Tibial nerve (tissue), 4 donors: ENCODE measurements at regions not wholly inside any gene's neighbourhood (a gene's known extent, or its start where the extent isn't known, plus 50 kb on each side); places are given as distances from the start of the nearest gene placed in this dataset.

Experiments
- DNase-seq, 2 donors: peaks; one replicate each; pipeline ENCODE4 v3.0.0-alpha.2; 2019; ENCODE audit warnings: low spot score in 2 of 2
- H3K27ac ChIP-seq, 4 donors: fragments of 200-600 bp; sonication (generic) in 3 of 4; one replicate each; pipeline ENCODE4 v1.5.1; 2017 to 2019; ENCODE audit warnings: mild to moderate bottlenecking in 1 of 4
- H3K27me3 ChIP-seq, 2 donors: fragments of 200-600 bp; sonication (generic) in 1 of 2; one replicate each; pipeline versions ENCODE4 v1.5.1 to v1.6.0; 2017 to 2019
- H3K36me3 ChIP-seq, 3 donors: fragments of 200-600 bp; sonication (generic); one replicate each; pipeline ENCODE4 v1.5.1; 2018 to 2019
- H3K4me1 ChIP-seq, 4 donors: fragments of 200-600 bp; sonication (generic) in 3 of 4; one replicate each; pipeline ENCODE4 v1.5.1; 2017 to 2019
- H3K4me3 ChIP-seq, 4 donors: fragments of 200-600 bp; sonication (generic) in 3 of 4; one replicate each; pipeline ENCODE4 v1.5.1; 2017 to 2019; ENCODE audit warnings: mild to moderate bottlenecking in 1 of 4, moderate library complexity in 1 of 4
- H3K9me3 ChIP-seq, 4 donors: fragments of 200-600 bp; sonication (generic) in 3 of 4; one replicate each; pipeline ENCODE4 v1.5.1; 2017 to 2019
- EP300 ChIP-seq, 2 donors: sonication (generic); formaldehyde crosslinking; IDR thresholded peaks; one replicate each; pipeline ENCODE4 v1.6.1; 2017; ENCODE audit warnings: antibody characterized with exemption in 2 of 2, mild to moderate bottlenecking in 1 of 2
- POLR2A ChIP-seq, 2 donors: fragments of 450-650 bp; IDR thresholded peaks; one replicate each; pipeline ENCODE4 v1.6.1; 2017; ENCODE audit warnings: antibody characterized with exemption in 2 of 2, mild to moderate bottlenecking in 2 of 2, moderate library complexity in 2 of 2
- WGBS, 2 donors: methylation state at CpG; one replicate each; pipeline ENCODE4 v1.1.5; 2018; 5-methylcytosine and 5-hydroxymethylcytosine counted together
- TF ChIP-seq, protein P1 (sequence below), 5 experiments: fragments of 200-600 bp in 3 of 5; fragments of 450-650 bp in 2 of 5; sonication (generic) in 3 of 5; IDR thresholded peaks; one replicate each; pipeline ENCODE4 v1.5.1; 2016 to 2019; ENCODE audit warnings: antibody characterized with exemption in 5 of 5, mild to moderate bottlenecking in 3 of 5, moderate library complexity in 2 of 5

DNA sequence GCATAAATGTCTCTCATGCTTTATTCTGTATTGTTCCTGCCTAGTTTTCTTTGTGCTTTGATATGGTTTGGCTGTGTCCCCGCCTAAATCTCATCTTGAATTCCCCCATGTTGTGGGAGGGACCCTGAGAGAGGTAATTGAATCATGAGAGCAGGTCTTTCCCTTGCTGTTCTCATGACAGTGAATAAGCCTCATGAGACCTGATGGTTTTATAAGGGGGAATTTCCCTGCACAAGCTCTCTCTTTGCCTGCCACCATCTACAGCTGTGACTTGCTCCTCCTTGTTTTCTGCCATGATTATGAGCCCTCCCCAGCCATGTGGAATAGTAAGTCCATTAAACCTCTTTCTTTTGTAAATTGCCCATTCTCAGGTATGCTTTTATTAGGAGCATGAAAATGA is 1596.6 kb downstream of the SI start:
- DNase-seq: no peak
- H3K27me3 ChIP-seq: no peaks in the 10 kb centered on the region
- 73 to 74% methylated on average over 1 of the region's 1 CpG for WGBS, 2 donors
- TF ChIP-seq POLR2A (IDR thresholded peaks at IDR 0.05): no peak
- TF ChIP-seq EP300 (IDR thresholded peaks at IDR 0.05): no peak
- TF ChIP-seq, protein P1, sequence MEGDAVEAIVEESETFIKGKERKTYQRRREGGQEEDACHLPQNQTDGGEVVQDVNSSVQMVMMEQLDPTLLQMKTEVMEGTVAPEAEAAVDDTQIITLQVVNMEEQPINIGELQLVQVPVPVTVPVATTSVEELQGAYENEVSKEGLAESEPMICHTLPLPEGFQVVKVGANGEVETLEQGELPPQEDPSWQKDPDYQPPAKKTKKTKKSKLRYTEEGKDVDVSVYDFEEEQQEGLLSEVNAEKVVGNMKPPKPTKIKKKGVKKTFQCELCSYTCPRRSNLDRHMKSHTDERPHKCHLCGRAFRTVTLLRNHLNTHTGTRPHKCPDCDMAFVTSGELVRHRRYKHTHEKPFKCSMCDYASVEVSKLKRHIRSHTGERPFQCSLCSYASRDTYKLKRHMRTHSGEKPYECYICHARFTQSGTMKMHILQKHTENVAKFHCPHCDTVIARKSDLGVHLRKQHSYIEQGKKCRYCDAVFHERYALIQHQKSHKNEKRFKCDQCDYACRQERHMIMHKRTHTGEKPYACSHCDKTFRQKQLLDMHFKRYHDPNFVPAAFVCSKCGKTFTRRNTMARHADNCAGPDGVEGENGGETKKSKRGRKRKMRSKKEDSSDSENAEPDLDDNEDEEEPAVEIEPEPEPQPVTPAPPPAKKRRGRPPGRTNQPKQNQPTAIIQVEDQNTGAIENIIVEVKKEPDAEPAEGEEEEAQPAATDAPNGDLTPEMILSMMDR (IDR thresholded peaks at IDR 0.05): no peak
- H3K9me3 ChIP-seq: no peaks in the 10 kb centered on the region
- no peak overlapping the region for H3K27ac ChIP-seq
- H3K4me1 ChIP-seq: no peaks in the 10 kb centered on the region
- H3K4me3 ChIP-seq: no peak overlapping the region
- no peaks in the 10 kb centered on the region for H3K36me3 ChIP-seq

DNA sequence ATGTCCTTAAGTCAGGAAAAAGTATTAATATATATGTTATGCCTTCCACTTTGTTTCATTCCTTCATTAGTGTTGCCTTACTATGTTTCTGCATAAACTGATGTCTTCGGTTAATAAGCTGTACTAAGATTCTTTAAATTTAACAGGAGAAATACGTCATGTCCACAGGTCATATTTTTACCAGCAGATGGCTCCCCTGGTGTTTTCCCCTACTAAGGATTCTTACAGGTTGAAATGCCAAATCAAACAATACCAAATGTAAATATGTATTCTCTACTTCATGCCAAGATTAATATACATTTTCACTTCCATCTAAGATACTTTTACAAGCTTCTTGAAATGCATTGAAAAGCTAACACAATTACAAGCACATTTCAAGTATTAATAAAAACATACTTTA is 1602.1 kb downstream of the SI start:
- 41 to 50% methylated on average over 2 of the region's 2 CpGs for WGBS, 2 donors
- H3K4me1 ChIP-seq: no peaks in the 10 kb centered on the region
- no peak for DNase-seq
- H3K4me3 ChIP-seq: no peak overlapping the region
- H3K27ac ChIP-seq: no peak overlapping the region
- H3K9me3 ChIP-seq: no peaks in the 10 kb centered on the region
- TF ChIP-seq EP300 (IDR thresholded peaks at IDR 0.05) (no peak), POLR2A (IDR thresholded peaks at IDR 0.05) (no peak)
- TF ChIP-seq, protein P1 (IDR thresholded peaks at IDR 0.05): no peak
- no peaks in the 10 kb centered on the region for H3K27me3 ChIP-seq
- H3K36me3 ChIP-seq: no peaks in the 10 kb centered on the region

DNA sequence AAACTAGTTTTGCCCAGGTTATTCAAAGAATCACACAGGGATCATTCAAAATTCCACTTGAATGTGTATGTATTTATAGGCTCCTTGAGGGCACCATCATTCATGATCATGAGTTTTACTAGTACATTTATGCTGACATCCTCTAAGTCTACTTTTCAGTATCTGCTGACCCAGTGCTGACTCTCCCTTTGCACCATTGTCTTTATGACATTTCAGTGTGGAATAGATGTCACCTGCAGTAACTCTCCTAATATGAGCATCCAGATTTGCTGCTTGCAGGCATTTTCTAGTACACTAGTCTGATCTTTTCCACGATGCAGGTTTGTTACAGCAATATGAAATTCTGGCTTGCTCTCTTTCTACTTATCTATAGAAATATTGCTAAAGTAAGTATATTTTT is 1603.5 kb downstream of the SI start:
- Histone ChIP-seq H3K4me1 (no peaks in the 10 kb centered on the region), H3K27me3 (no peaks in the 10 kb centered on the region), H3K9me3 (no peaks in the 10 kb centered on the region), H3K36me3 (no peaks in the 10 kb centered on the region), H3K27ac (no peak overlapping the region), H3K4me3 (no peak overlapping the region)
- TF ChIP-seq, protein P1 (IDR thresholded peaks at IDR 0.05): no peak
- TF ChIP-seq POLR2A (IDR thresholded peaks at IDR 0.05): no peak
- TF ChIP-seq EP300 (IDR thresholded peaks at IDR 0.05): no peak
- WGBS, 2 donors: 77 to 87% methylated on average over 1 of the region's 1 CpG
- no peak for DNase-seq

DNA sequence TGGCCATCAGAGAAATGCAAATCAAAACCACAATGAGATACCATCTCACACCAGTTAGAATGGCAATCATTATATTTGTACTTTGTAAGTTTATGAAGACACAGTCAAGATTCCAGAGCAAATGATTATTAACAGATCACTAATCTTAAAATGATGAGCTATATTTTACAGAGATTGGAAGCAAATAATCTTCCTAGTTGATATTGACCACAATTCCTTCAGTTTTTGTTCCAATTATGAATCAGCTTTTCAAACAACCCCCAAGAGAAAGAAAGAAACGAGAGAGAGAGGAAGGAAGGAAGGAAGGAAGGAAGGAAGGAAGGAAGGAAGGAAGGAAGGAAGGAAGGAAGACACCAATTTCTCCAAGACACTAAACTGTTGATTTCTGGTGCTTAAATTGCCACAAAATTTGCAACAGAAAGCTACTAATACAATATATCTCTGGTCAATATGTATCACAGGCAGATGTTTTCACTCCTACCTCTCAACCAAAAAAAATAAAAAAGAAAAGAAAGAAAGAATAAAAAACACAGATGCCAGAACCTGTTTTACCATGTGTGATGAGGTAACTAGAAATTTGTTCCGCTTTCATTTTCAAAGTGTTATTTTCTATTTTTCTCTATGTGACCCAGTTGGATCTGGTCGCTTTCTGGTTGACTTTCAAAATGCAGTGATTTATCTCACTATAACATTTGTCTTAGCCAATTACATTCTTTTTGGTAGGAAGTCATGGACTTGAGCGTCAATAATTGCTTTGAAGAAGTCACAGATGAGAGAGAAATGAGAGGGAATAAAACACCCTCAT is 1609.6 kb downstream of the SI start:
- no peak overlapping the region for H3K27ac ChIP-seq
- no peaks in the 10 kb centered on the region for H3K9me3 ChIP-seq
- no peaks in the 10 kb centered on the region for H3K4me1 ChIP-seq
- H3K4me3 ChIP-seq: no peak overlapping the region
- TF ChIP-seq, protein P1 (IDR thresholded peaks at IDR 0.05): no peak
- TF ChIP-seq POLR2A (IDR thresholded peaks at IDR 0.05) (no peak), EP300 (IDR thresholded peaks at IDR 0.05) (no peak)
- H3K27me3 ChIP-seq: no peaks in the 10 kb centered on the region
- DNase-seq: no peak
- 73 to 77% methylated on average over 4 of the region's 4 CpGs for WGBS, 2 donors
- H3K36me3 ChIP-seq: no peaks in the 10 kb centered on the region

DNA sequence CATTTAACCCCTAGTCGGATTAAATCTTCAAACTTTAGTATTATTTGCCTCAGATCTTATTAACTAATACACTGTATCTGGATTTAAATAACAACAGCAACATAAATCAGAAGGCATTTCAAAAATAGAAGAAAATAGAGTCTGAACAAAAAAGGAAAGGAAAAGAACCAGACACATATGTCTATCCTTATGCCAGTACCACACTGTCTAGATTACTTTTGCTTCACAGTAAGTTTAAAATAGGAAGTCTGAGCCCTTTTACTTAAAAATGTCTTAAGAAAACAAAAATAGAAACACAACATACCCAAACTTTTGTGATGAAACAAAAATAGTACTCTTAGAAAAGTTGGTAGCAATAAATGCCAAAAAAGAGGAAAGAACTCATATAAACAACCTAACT is 1615.8 kb downstream of the SI start:
- no peak for DNase-seq
- H3K27me3 ChIP-seq: no peaks in the 10 kb centered on the region
- no peak overlapping the region for H3K27ac ChIP-seq
- no peak overlapping the region for H3K4me3 ChIP-seq
- no peaks in the 10 kb centered on the region for H3K9me3 ChIP-seq
- WGBS, 2 donors: 68 to 76% methylated on average over 1 of the region's 1 CpG
- TF ChIP-seq EP300 (IDR thresholded peaks at IDR 0.05) (no peak), POLR2A (IDR thresholded peaks at IDR 0.05) (no peak)
- TF ChIP-seq, protein P1 (IDR thresholded peaks at IDR 0.05): no peak
- no peaks in the 10 kb centered on the region for H3K36me3 ChIP-seq
- no peaks in the 10 kb centered on the region for H3K4me1 ChIP-seq
